WI38 (cell line): ENCODE measurements at regions not wholly inside any gene's neighbourhood (a gene's known extent, or its start where the extent isn't known, plus 50 kb on each side); places are given as distances from the start of the nearest gene placed in this dataset.

Source experiments
- H3K4me3 ChIP-seq: 2 replicates; pipeline ENCODE4 v1.5.1; 2011; ENCODE audit warnings: low read depth, mild to moderate bottlenecking, control low read depth, low read length
- TF ChIP-seq, protein P1 (sequence below): IDR thresholded peaks from 2 replicates; pipeline ENCODE4 v1.5.1; 2012; ENCODE audit warnings: low read depth, mild to moderate bottlenecking, control low read depth, low read length

DNA sequence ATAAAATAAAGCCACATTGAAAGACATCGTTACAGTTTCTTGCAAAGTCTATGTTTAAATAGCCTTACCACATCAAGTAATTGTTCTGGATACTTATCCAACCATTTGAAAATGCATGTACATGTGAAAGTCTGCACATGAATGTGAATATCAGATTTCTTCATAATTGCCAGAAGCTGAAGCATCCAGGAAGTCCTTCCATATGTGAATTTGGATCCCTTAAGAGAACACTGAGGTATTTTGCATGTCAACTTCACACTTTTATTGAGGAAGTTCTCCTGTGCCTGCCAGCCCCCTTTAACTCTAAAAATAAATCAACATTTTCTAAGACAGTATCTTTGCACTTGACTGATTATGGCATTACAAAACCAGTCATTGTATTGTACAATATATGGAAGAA, 1103.5 kb upstream of the ADGRL3 start:
- H3K4me3 ChIP-seq, result no peak overlapping the region
- TF ChIP-seq, protein P1, sequence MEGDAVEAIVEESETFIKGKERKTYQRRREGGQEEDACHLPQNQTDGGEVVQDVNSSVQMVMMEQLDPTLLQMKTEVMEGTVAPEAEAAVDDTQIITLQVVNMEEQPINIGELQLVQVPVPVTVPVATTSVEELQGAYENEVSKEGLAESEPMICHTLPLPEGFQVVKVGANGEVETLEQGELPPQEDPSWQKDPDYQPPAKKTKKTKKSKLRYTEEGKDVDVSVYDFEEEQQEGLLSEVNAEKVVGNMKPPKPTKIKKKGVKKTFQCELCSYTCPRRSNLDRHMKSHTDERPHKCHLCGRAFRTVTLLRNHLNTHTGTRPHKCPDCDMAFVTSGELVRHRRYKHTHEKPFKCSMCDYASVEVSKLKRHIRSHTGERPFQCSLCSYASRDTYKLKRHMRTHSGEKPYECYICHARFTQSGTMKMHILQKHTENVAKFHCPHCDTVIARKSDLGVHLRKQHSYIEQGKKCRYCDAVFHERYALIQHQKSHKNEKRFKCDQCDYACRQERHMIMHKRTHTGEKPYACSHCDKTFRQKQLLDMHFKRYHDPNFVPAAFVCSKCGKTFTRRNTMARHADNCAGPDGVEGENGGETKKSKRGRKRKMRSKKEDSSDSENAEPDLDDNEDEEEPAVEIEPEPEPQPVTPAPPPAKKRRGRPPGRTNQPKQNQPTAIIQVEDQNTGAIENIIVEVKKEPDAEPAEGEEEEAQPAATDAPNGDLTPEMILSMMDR, result no peak

DNA sequence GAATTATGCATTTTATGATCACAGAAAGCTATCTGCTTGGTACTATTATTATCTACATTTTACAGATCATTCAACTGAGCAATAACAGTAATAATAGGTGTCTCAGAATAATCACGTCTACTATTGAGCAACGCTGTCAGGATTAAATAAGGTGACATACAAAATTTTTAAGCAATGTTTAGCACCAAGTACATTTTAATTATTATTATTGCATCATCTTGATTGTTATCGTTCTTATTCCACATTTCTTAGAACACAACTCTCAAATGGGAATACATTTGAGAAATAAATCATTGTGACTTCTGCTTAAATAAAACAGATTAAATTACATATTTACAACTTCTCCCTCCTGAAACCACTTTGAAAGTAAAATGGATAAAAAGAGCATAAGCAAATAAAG, 1083.5 kb upstream of the ADGRL3 start:
- TF ChIP-seq, protein P1, result no peak
- H3K4me3 ChIP-seq, result no peak overlapping the region

DNA sequence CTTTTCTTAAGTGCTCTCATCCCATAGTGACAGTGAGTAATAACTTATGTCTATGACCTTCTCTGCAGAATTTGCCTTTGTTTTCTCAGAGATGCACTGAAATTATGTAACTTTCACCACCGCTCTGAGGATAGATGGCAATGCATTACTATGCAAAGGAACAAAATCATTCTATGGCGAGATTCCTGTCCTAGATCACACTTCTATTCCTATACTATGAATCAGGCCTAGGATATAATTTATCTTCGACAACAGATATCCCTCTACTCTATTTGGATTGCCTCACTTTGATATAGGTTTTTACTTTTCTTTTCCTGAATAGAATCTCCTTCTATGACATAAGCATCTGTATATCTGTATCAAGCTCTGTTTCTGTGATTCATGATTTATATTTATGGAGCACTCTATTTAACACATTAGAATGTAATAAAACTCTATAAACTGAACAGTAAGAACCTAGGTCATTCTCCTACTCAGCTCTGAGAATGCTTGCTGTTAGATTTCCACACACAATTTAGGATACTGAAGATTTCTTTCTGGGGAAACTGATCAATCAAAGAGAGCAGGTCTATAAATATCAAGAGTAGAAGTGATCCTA, 1082.3 kb upstream of the ADGRL3 start:
- TF ChIP-seq, protein P1, result no peak
- H3K4me3 ChIP-seq, result no peak overlapping the region

DNA sequence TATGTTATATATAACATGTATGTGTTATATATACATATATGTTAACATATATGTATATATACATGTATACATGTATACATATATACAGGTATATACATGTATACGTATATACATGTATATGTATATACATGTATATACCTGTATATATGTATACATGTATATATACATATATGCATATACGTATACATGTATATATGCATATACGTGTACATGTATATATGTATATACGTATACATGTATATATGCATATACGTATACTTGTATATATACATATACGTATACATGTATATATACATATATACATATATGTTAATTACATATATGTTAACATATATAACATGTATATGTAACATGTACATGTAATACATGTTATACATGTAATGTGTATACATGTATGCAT, 1077.3 kb upstream of the ADGRL3 start:
- TF ChIP-seq, protein P1, result no peak
- no peak overlapping the region for H3K4me3 ChIP-seq

DNA sequence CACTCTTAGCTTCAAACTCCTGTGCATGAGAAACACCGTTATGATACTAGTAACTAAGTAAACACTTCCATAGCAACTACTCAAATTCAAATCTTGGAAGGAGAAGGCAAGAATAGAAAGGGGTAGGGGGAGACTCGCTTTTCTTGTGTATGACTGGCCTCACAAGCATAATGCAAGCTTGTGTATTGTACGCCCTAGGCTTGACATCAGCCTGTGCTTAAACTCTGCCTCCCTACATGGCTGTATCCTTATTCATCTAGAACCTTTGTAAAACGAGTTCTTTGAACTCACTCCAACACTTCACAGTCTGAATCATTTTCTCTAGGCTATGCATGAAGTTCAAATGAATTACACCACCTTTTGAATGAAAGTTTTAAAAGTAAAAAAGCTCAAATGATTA, 1071.2 kb upstream of the ADGRL3 start:
- TF ChIP-seq, protein P1, result no peak
- no peak overlapping the region for H3K4me3 ChIP-seq

DNA sequence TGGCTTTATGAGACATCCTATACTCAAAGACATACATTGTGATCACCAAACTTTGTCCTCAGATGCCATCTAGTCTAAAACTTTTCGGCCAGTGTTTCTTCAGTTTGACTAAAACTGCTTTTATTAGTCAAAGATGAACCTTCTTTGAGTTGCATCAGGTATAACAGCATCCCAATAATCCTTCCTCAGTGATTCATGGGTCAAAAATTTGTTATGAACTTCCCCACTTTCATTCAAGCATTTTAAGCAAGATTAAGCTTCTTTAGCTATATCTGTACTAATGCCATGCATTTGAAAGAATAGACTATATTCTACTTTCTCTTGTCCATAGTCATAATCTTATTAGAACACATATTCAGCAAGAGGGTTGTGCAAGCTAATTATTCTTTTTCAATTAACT, 1070.4 kb upstream of the ADGRL3 start:
- TF ChIP-seq, protein P1, result no peak
- H3K4me3 ChIP-seq, result no peak overlapping the region

DNA sequence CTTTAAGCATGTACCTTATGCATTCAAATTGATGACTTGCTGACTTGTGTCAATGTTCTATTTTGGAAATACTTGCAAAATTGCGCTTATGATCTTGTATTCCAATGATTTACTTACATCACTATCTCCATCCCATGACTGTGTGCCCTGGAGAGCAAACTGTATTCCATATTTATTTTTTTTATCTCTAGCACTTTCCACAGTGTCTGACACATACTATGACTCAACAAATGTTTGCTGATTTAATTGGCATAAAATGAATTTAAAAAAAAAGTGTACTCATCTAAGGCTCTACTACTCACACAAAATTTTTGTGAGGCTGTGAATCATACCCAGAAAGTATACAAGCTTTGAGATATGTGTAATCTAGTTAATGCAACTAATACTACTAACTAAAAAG, 1066.8 kb upstream of the ADGRL3 start:
- H3K4me3 ChIP-seq, result no peak overlapping the region
- TF ChIP-seq, protein P1, result no peak
